HEK293 (cell line): ENCODE measurements at regions not wholly inside any gene's neighbourhood (a gene's known extent, or its start where the extent isn't known, plus 50 kb on each side); places are given as distances from the start of the nearest gene placed in this dataset.

Source experiments
- CTCF ChIA-PET: fragments of 350-600 bp; formaldehyde crosslinking; extraction: SDS; loops from one replicate; lab custom pipeline; 2021; ENCODE audit warnings: antibody characterized with exemption; lab: Yijun Ruan, JAX
- POLR2A ChIA-PET: fragments of 300-600 bp; formaldehyde crosslinking; extraction: SDS; loops from one replicate; lab custom pipeline; 2020; ENCODE audit warnings: antibody characterized with exemption, inconsistent platforms; lab: Yijun Ruan, JAX
- H3K27ac ChIP-seq: fragments of 200-500 bp; sonication (Bioruptor generic); 2 replicates; pipeline ENCODE4 v1.5.1; 2014; ENCODE audit warnings: low read depth, low read length, control low read depth, inconsistent platforms; ENCODE audit errors: extremely low read depth
- H3K36me3 ChIP-seq, 2 experiments: fragments of 200-500 bp in 1 of 2; sonication (Bioruptor generic) in 1 of 2; 1 replicate in 1 of 2; 2 replicates in 1 of 2; pipeline ENCODE4 v1.5.1; 2014 to 2017; ENCODE audit warnings: inconsistent platforms in 2 of 2, low read length in 2 of 2; ENCODE audit not compliant: control insufficient read depth in 2 of 2, insufficient read depth in 1 of 2
- H3K4me1 ChIP-seq: fragments of 200-500 bp; sonication (Bioruptor generic); 2 replicates; pipeline ENCODE4 v1.5.1; 2014; ENCODE audit warnings: mild to moderate bottlenecking, low read length, inconsistent platforms; ENCODE audit not compliant: control insufficient read depth, insufficient read depth
- H3K4me3 ChIP-seq: 2 replicates; pipeline ENCODE4 v1.5.1; 2011; ENCODE audit warnings: low read depth, mild to moderate bottlenecking, control low read depth, low read length, moderate library complexity
- H3K9me3 ChIP-seq: fragments of 200-500 bp; sonication (Bioruptor generic); 2 replicates; pipeline ENCODE4 v1.5.1; 2014; ENCODE audit warnings: low read depth, low read length, inconsistent platforms; ENCODE audit not compliant: control insufficient read depth, insufficient read depth
- BCL11B ChIP-seq: fragments of 450-650 bp; formaldehyde crosslinking; IDR thresholded peaks from 2 replicates; pipeline ENCODE4 v1.5.1; 2016; ENCODE audit warnings: low read depth, missing biosample characterization, missing genetic modification characterization
- CTCF ChIP-seq: fragments of 450-650 bp; formaldehyde crosslinking; IDR thresholded peaks from 2 replicates; pipeline ENCODE4 v1.5.1; 2016; ENCODE audit warnings: missing biosample characterization, missing genetic modification characterization
- MEIS1 ChIP-seq: sonication (generic); formaldehyde crosslinking; IDR thresholded peaks from 2 replicates; pipeline ENCODE4 v1.8.1; 2022; ENCODE audit warnings: missing genetic modification reagents, mild to moderate bottlenecking, borderline replicate concordance
- SALL2 ChIP-seq: fragments of 450-650 bp; formaldehyde crosslinking; IDR thresholded peaks from 2 replicates; pipeline ENCODE4 v1.5.0; 2017; ENCODE audit warnings: missing biosample characterization, mild to moderate bottlenecking, missing genetic modification characterization, borderline replicate concordance
- TCF7L2 ChIP-seq: IDR thresholded peaks from 2 replicates; pipeline ENCODE4 v1.6.1; 2011; ENCODE audit warnings: low read depth, mild to moderate bottlenecking, inconsistent platforms, low read length, moderate library complexity, borderline replicate concordance
- WT1 ChIP-seq: fragments of 450-650 bp; formaldehyde crosslinking; IDR thresholded peaks from 2 replicates; pipeline ENCODE4 v1.5.1; 2016; ENCODE audit warnings: missing biosample characterization, missing genetic modification characterization
- ZNF112 ChIP-seq: fragments of 450-650 bp; formaldehyde crosslinking; IDR thresholded peaks from 2 replicates; pipeline ENCODE4 v1.5.0; 2017; ENCODE audit warnings: missing biosample characterization, missing genetic modification characterization
- ZNF18 ChIP-seq: fragments of 450-650 bp; formaldehyde crosslinking; IDR thresholded peaks from 2 replicates; pipeline ENCODE4 v1.5.1; 2016; ENCODE audit warnings: missing biosample characterization, missing genetic modification characterization
- ZNF214 ChIP-seq: fragments of 450-650 bp; formaldehyde crosslinking; IDR thresholded peaks from 2 replicates; pipeline ENCODE4 v1.5.1; 2017; ENCODE audit warnings: missing biosample characterization, mild to moderate bottlenecking, missing genetic modification characterization, borderline replicate concordance
- ZNF26 ChIP-seq: fragments of 450-650 bp; formaldehyde crosslinking; IDR thresholded peaks from 2 replicates; pipeline ENCODE4 v1.5.1; 2016; ENCODE audit warnings: missing biosample characterization, missing genetic modification characterization
- ZNF266 ChIP-seq: fragments of 450-650 bp; formaldehyde crosslinking; IDR thresholded peaks from 2 replicates; pipeline ENCODE4 v1.5.1; 2016; ENCODE audit warnings: missing biosample characterization, missing genetic modification characterization, low read depth
- ZNF354C ChIP-seq: fragments of 450-650 bp; formaldehyde crosslinking; IDR thresholded peaks from 2 replicates; pipeline ENCODE4 v1.5.1; 2016; ENCODE audit warnings: missing biosample characterization, missing genetic modification characterization, low read depth, borderline replicate concordance
- ZNF398 ChIP-seq: fragments of 450-650 bp; formaldehyde crosslinking; IDR thresholded peaks from 2 replicates; pipeline ENCODE4 v1.5.1; 2017; ENCODE audit warnings: missing biosample characterization, missing genetic modification characterization
- ZNF544 ChIP-seq: fragments of 450-650 bp; formaldehyde crosslinking; IDR thresholded peaks from 2 replicates; pipeline ENCODE4 v1.5.0; 2017; ENCODE audit warnings: missing biosample characterization, missing genetic modification characterization
- ZNF549 ChIP-seq: fragments of 450-650 bp; IDR thresholded peaks from 2 replicates; pipeline ENCODE4 v1.5.1; 2018; ENCODE audit warnings: missing biosample characterization, missing genetic modification characterization, mild to moderate bottlenecking, inconsistent platforms, moderate library complexity
- ZNF580 ChIP-seq: fragments of 450-650 bp; formaldehyde crosslinking; IDR thresholded peaks from 2 replicates; pipeline ENCODE4 v1.5.1; 2016; ENCODE audit warnings: missing biosample characterization, missing genetic modification characterization
- ZNF621 ChIP-seq: fragments of 450-650 bp; formaldehyde crosslinking; IDR thresholded peaks from 2 replicates; pipeline ENCODE4 v1.5.1; 2017; ENCODE audit warnings: missing biosample characterization, missing genetic modification characterization
- ZNF670 ChIP-seq: fragments of 450-650 bp; formaldehyde crosslinking; IDR thresholded peaks from 2 replicates; pipeline ENCODE4 v1.5.1; 2016; ENCODE audit warnings: missing biosample characterization, missing genetic modification characterization, low read depth
- ZSCAN16 ChIP-seq: fragments of 450-650 bp; formaldehyde crosslinking; IDR thresholded peaks from 2 replicates; pipeline ENCODE4 v1.5.1; 2016; ENCODE audit warnings: missing biosample characterization, missing genetic modification characterization
- ZXDB ChIP-seq: fragments of 450-650 bp; formaldehyde crosslinking; IDR thresholded peaks from 2 replicates; pipeline ENCODE4 v1.5.1; 2016; ENCODE audit warnings: missing biosample characterization, missing genetic modification characterization

- no peak for TF ChIP-seq ZNF18 (tag by site-specific recombination)
- TF ChIP-seq ZNF580: no peak
- TF ChIP-seq ZNF266: no peak
- TF ChIP-seq ZNF398 (tag by site-specific recombination): no peak
- no peak for TF ChIP-seq MEIS1 (CRISPR knock-in tag)
- TF ChIP-seq SALL2 (tag by site-specific recombination): no peak
- no peak for TF ChIP-seq WT1 (tag by site-specific recombination)
- TF ChIP-seq TCF7L2: no peak
- no peak for TF ChIP-seq ZNF354C (tag by site-specific recombination)
- no peak for TF ChIP-seq ZNF26 (tag by site-specific recombination)
- TF ChIP-seq ZNF549 (tag by site-specific recombination): no peak
Measured at GRCh38 chr10:10796774-10797415, 220.8 kb upstream of the CELF2 start (continued).

GRCh38 chr10:10797513-10797912 lies 220.2 kb upstream of the CELF2 start:
- H3K4me3 ChIP-seq: no peak overlapping the region
- CTCF ChIA-PET: interaction anchor here (0.6 to 0.8 kb wide), 3 partner anchors 80 to 1457 kb away, joined by 3 read pairs; no protein-coding TSS in a partner anchor
- H3K36me3 ChIP-seq: no peaks in the 10 kb centered on the region
- no peaks in the 10 kb centered on the region for H3K9me3 ChIP-seq
- no peak for TF ChIP-seq BCL11B (tag by site-specific recombination)
- TF ChIP-seq ZNF544 (tag by site-specific recombination): no peak
- no peak for TF ChIP-seq ZNF670
- no peak for TF ChIP-seq ZNF112 (tag by site-specific recombination)
- no peak for TF ChIP-seq ZSCAN16 (tag by site-specific recombination)
- no peak for TF ChIP-seq ZXDB (tag by site-specific recombination)
- no peak for TF ChIP-seq ZNF26 (tag by site-specific recombination)
- TF ChIP-seq ZNF214: no peak
- TF ChIP-seq CTCF (tag by site-specific recombination): no peak
- TF ChIP-seq ZNF621 (tag by site-specific recombination): no peak
- no peak overlapping the region for H3K27ac ChIP-seq
- POLR2A ChIA-PET: interaction anchor here (1.1 kb wide), 1 partner anchor 10 kb away, joined by 3 read pairs; no protein-coding TSS in a partner anchor
- H3K4me1 ChIP-seq: peaks cover 15% of the 10 kb centered on the region
